ENCODE measurements at regions not wholly inside any gene's neighbourhood (a gene's known extent, or its start where the extent isn't known, plus 50 kb on each side); places are given as distances from the start of the nearest gene placed in this dataset.

- no peak overlapping the region for H3K4me3 ChIP-seq (ENCODE audit: low read depth, low read length)
- no peak for TF ChIP-seq CTCF (IDR thresholded peaks at IDR 0.05; ENCODE audit: insufficient read depth, low read depth, low read length)
- DNase-seq (ENCODE audit: low read depth) = no peak
Observed at GRCh38 chr11:121696177-121696871, 243.6 kb upstream of the SORL1-AS1 start.

- no peak overlapping the region for H3K4me3 ChIP-seq (ENCODE audit: low read depth, low read length)
- DNase-seq (ENCODE audit: low read depth) = no peak
- no peak for TF ChIP-seq CTCF (IDR thresholded peaks at IDR 0.05; ENCODE audit: insufficient read depth, low read depth, low read length)
Observed at GRCh38 chr11:121692236-121692635, 239.5 kb upstream of the SORL1-AS1 start.

GRCh38 chr11:121688860-121689614 is 236.3 kb upstream of the SORL1-AS1 start:
- no peak for DNase-seq (ENCODE audit: low read depth)
- H3K4me3 ChIP-seq (ENCODE audit: low read depth, low read length) = no peak overlapping the region
- no peak for TF ChIP-seq CTCF (IDR thresholded peaks at IDR 0.05; ENCODE audit: insufficient read depth, low read depth, low read length)

GRCh38 chr11:121688055-121688491 is 235.3 kb upstream of the SORL1-AS1 start:
- no peak for TF ChIP-seq CTCF (IDR thresholded peaks at IDR 0.05; ENCODE audit: insufficient read depth, low read depth, low read length)
- no peak overlapping the region for H3K4me3 ChIP-seq (ENCODE audit: low read depth, low read length)
- peak; percentile 62 for DNase-seq (ENCODE audit: low read depth)

- no peak for DNase-seq (ENCODE audit: low read depth)
- no peak for TF ChIP-seq CTCF (IDR thresholded peaks at IDR 0.05; ENCODE audit: insufficient read depth, low read depth, low read length)
- no peak overlapping the region for H3K4me3 ChIP-seq (ENCODE audit: low read depth, low read length)
Observed at GRCh38 chr11:121683791-121684190, 231.0 kb upstream of the SORL1-AS1 start.

Small RNA genes in the stretch of these regions (small RNA-seq; reads per million reads assigned to genes)
- 0.38 reads per million for gene RNU6-256P
